IMR-90 (cell line): ENCODE measurements at regions not wholly inside any gene's neighbourhood (a gene's known extent, or its start where the extent isn't known, plus 50 kb on each side); places are given as distances from the start of the nearest gene placed in this dataset.

Source experiments
- ATAC-seq: fragments of 200-7000 bp; cut with Tn5 transposase; 2 replicates; pipeline ENCODE4 v1.9.1; 2020; ENCODE audit warnings: low read depth, mild to moderate bottlenecking, moderate library complexity
- BruUV-seq: library from RNA; stranded (reverse); fragments of 400-500 nt; replicated peaks from 2 replicates; lab custom pipeline; 2021; lab: Mats Ljungman, UMichigan
- CTCF ChIA-PET: fragments of 300-600 bp; formaldehyde crosslinking; extraction: SDS; loops from one replicate; lab custom pipeline; 2021; ENCODE audit warnings: antibody characterized with exemption; lab: Yijun Ruan, JAX
- POLR2A ChIA-PET: fragments of 300-600 bp; sonication (Branson Sonifier 250); formaldehyde crosslinking; loops from one replicate; lab custom pipeline; 2022; ENCODE audit warnings: antibody characterized with exemption; ENCODE audit not compliant: unreplicated experiment; lab: Charles Lee
- DNase-seq: peaks from one replicate; pipeline ENCODE4 v3.0.0; 2013
- H2AFZ ChIP-seq: replicated peaks from 2 replicates; pipeline ENCODE3; 2013; ENCODE audit warnings: low read length, mild to moderate bottlenecking; ENCODE audit not compliant: poor library complexity
- H2AK5ac ChIP-seq: 2 replicates; pipeline ENCODE4 v1.6.1; 2013; ENCODE audit warnings: low read depth, low read length, inconsistent platforms
- H2AK9ac ChIP-seq: replicated peaks from 2 replicates; pipeline ENCODE3; 2013; ENCODE audit warnings: mild to moderate bottlenecking, low read depth, low read length, moderate library complexity; ENCODE audit not compliant: poor library complexity
- H2BK120ac ChIP-seq: 2 replicates; pipeline ENCODE4 v1.6.1; 2013; ENCODE audit warnings: low read depth, low read length, inconsistent platforms
- H2BK15ac ChIP-seq: 3 replicates; pipeline ENCODE4 v1.6.1; 2013; ENCODE audit warnings: low read depth, low read length, inconsistent platforms
- H2BK20ac ChIP-seq: 2 replicates; pipeline ENCODE4 v1.6.1; 2013; ENCODE audit warnings: low read depth, mild to moderate bottlenecking, inconsistent platforms, low read length, moderate library complexity
- H2BK5ac ChIP-seq: 2 replicates; pipeline ENCODE4 v1.6.1; 2013; ENCODE audit warnings: mild to moderate bottlenecking, low read depth, low read length, inconsistent platforms; ENCODE audit not compliant: poor library complexity, severe bottlenecking
- H3K14ac ChIP-seq: replicated peaks from 2 replicates; pipeline ENCODE4 v1.6.1; 2013; ENCODE audit warnings: low read depth, low read length, inconsistent platforms
- H3K18ac ChIP-seq: 2 replicates; pipeline ENCODE4 v1.6.1; 2013; ENCODE audit warnings: low read depth, low read length, control low read depth
- H3K23ac ChIP-seq: 2 replicates; pipeline ENCODE4 v1.6.1; 2013; ENCODE audit warnings: low read depth, low read length, inconsistent platforms
- H3K27ac ChIP-seq: 2 replicates; pipeline ENCODE4 v1.5.1; 2013; ENCODE audit warnings: mild to moderate bottlenecking, control low read depth, low read length; ENCODE audit not compliant: insufficient read depth
- H3K27me3 ChIP-seq: 2 replicates; pipeline ENCODE4 v1.6.1; 2013; ENCODE audit warnings: low read length; ENCODE audit not compliant: control insufficient read depth, insufficient read depth
- H3K36me3 ChIP-seq: 2 replicates; pipeline ENCODE4 v1.6.1; 2013; ENCODE audit warnings: low read length, mixed read lengths; ENCODE audit not compliant: control insufficient read depth, insufficient read depth
- H3K4ac ChIP-seq: 2 replicates; pipeline ENCODE4 v1.6.1; 2013; ENCODE audit warnings: low read depth, low read length, inconsistent platforms
- H3K4me1 ChIP-seq: 2 replicates; pipeline ENCODE4 v1.6.1; 2013; ENCODE audit warnings: low read length, mixed read lengths; ENCODE audit not compliant: control insufficient read depth, insufficient read depth
- H3K4me2 ChIP-seq: 2 replicates; pipeline ENCODE4 v1.6.1; 2013; ENCODE audit warnings: low read depth, mild to moderate bottlenecking, control low read depth, low read length, moderate library complexity
- H3K4me3 ChIP-seq: 2 replicates; pipeline ENCODE4 v1.5.1; 2013; ENCODE audit warnings: low read depth, mild to moderate bottlenecking, control low read depth, low read length, moderate library complexity; ENCODE audit not compliant: insufficient read depth
- H3K56ac ChIP-seq: 2 replicates; pipeline ENCODE4 v1.6.1; 2013; ENCODE audit warnings: low read length, inconsistent platforms; ENCODE audit not compliant: insufficient read depth; ENCODE audit errors: extremely low read depth
- H3K79me1 ChIP-seq, 2 experiments: 2 replicates each; pipeline ENCODE4 v1.6.1; 2013; ENCODE audit warnings: low read length in 2 of 2, inconsistent platforms in 1 of 2, low read depth in 1 of 2
- H3K9ac ChIP-seq: 2 replicates; pipeline ENCODE4 v1.6.1; 2013; ENCODE audit warnings: low read depth, low read length, control low read depth
- H3K9me1 ChIP-seq: 2 replicates; pipeline ENCODE4 v1.6.1; 2013; ENCODE audit warnings: low read length, inconsistent platforms; ENCODE audit not compliant: insufficient read depth
- H3K9me3 ChIP-seq: 2 replicates; pipeline ENCODE4 v1.6.1; 2013; ENCODE audit warnings: low read length; ENCODE audit not compliant: control insufficient read depth, insufficient read depth
- H4K20me1 ChIP-seq: 2 replicates; pipeline ENCODE4 v1.6.1; 2013; ENCODE audit warnings: low read length, inconsistent platforms; ENCODE audit not compliant: insufficient read depth
- H4K5ac ChIP-seq: 2 replicates; pipeline ENCODE4 v1.6.1; 2013; ENCODE audit warnings: mild to moderate bottlenecking, low read depth, low read length, control low read depth
- H4K8ac ChIP-seq, 2 experiments: 2 replicates each; pipeline ENCODE4 v1.6.1; 2013; ENCODE audit warnings: low read depth in 2 of 2, low read length in 2 of 2, control low read depth in 1 of 2, inconsistent platforms in 1 of 2
- H4K91ac ChIP-seq: 2 replicates; pipeline ENCODE4 v1.6.1; 2013; ENCODE audit warnings: low read depth, low read length, inconsistent platforms; ENCODE audit not compliant: insufficient read depth
- BHLHE40 ChIP-seq: fragments of 150-350 bp; IDR thresholded peaks from 2 replicates; pipeline ENCODE4 v1.6.1; 2016; ENCODE audit warnings: mild to moderate bottlenecking, low read depth, low read length
- CEBPB ChIP-seq: IDR thresholded peaks from 2 replicates; pipeline ENCODE4 v1.6.1; 2012; ENCODE audit warnings: low read depth, low read length, improper control_type of control experiment
- CHD1 ChIP-seq: IDR thresholded peaks from 2 replicates; pipeline ENCODE4 v1.6.1; 2012; ENCODE audit warnings: low read depth, low read length, improper control_type of control experiment
- CTCF ChIP-seq: conservative IDR thresholded peaks from 2 replicates; pipeline ENCODE4 v1.5.1; 2012; ENCODE audit warnings: mild to moderate bottlenecking, low read depth, low read length, improper control_type of control experiment
- ELK1 ChIP-seq: fragments of 150-350 bp; IDR thresholded peaks from 2 replicates; pipeline ENCODE4 v1.6.1; 2016; ENCODE audit warnings: low read depth, mild to moderate bottlenecking, low read length, moderate library complexity, borderline replicate concordance
- FOS ChIP-seq: fragments of 150-350 bp; IDR thresholded peaks from 2 replicates; pipeline ENCODE4 v1.6.1; 2016; ENCODE audit warnings: low read depth, low read length
- MAFK ChIP-seq: IDR thresholded peaks from 2 replicates; pipeline ENCODE4 v1.6.1; 2012; ENCODE audit warnings: low read depth, low read length, improper control_type of control experiment
- MAZ ChIP-seq: IDR thresholded peaks from 2 replicates; pipeline ENCODE4 v1.6.1; 2012; ENCODE audit warnings: low read depth, mild to moderate bottlenecking, low read length, improper control_type of control experiment, moderate library complexity, borderline replicate concordance
- MXI1 ChIP-seq: IDR thresholded peaks from 2 replicates; pipeline ENCODE4 v1.6.1; 2012; ENCODE audit warnings: low read depth, mild to moderate bottlenecking, low read length, moderate library complexity, borderline replicate concordance
- NFE2L2 ChIP-seq: fragments of 150-350 bp; IDR thresholded peaks from 2 replicates; pipeline ENCODE4 v1.6.1; 2016; ENCODE audit warnings: low read depth, mild to moderate bottlenecking, low read length
- POLR2A ChIP-seq: IDR thresholded peaks from 2 replicates; pipeline ENCODE4 v1.6.1; 2012; ENCODE audit warnings: mild to moderate bottlenecking, low read depth, low read length
- RAD21 ChIP-seq: IDR thresholded peaks from 2 replicates; pipeline ENCODE4 v1.6.1; 2012; ENCODE audit warnings: low read length, improper control_type of control experiment
- RCOR1 ChIP-seq: IDR thresholded peaks from 2 replicates; pipeline ENCODE4 v1.6.1; 2012; ENCODE audit warnings: mild to moderate bottlenecking, low read length, improper control_type of control experiment; ENCODE audit not compliant: insufficient replicate concordance
- RFX5 ChIP-seq: IDR thresholded peaks from 2 replicates; pipeline ENCODE4 v1.8.0; 2012; ENCODE audit warnings: low read depth, mild to moderate bottlenecking, low read length, moderate library complexity
- SMC3 ChIP-seq: fragments of 150-350 bp; IDR thresholded peaks from 2 replicates; pipeline ENCODE4 v1.6.1; 2016; ENCODE audit warnings: low read depth, mild to moderate bottlenecking, antibody characterized with exemption, low read length, moderate library complexity
- USF2 ChIP-seq: fragments of 150-350 bp; IDR thresholded peaks from 2 replicates; pipeline ENCODE4 v1.6.1; 2017; ENCODE audit warnings: mild to moderate bottlenecking, antibody characterized with exemption, low read length, low read depth
- WGBS, 2 experiments: methylation state at CpG; one replicate each; pipeline versions ENCODE4 v1.1.5 to v1.1.7; 2013; ENCODE audit warnings: missing lambda C conversion rate in 2 of 2; ENCODE audit not compliant: insufficient read length in 1 of 2; ENCODE audit errors: extremely low coverage in 2 of 2; 5-methylcytosine and 5-hydroxymethylcytosine counted together
- dilution Hi-C: fragments of 300-500 bp; cut with HindIII; formaldehyde crosslinking; loops from one replicate; pipeline ENCODE4 v1.14.3; 2018; ENCODE audit warnings: low sequenced_read_pairs; ENCODE audit not compliant: unreplicated experiment
- in situ Hi-C: fragments of 300-500 bp; cut with MboI; formaldehyde crosslinking; loops from 3 replicates; pipeline ENCODE4 v1.14.3; 2019; ENCODE audit warnings: low sequenced_read_pairs, inconsistent platforms, mixed read lengths
- intact Hi-C: fragments of 100-400 bp; cut with micrococcal nuclease; formaldehyde crosslinking; loops from 2 replicates; pipeline ENCODE4 v1.10.0; 2022

- dilution Hi-C loops = no loop called here
- H2BK120ac ChIP-seq = no peak overlapping the region
- no peak overlapping the region for H3K9ac ChIP-seq
- no peak overlapping the region for H3K4me3 ChIP-seq
- H3K36me3 ChIP-seq = no peaks in the 10 kb centered on the region
- H3K9me1 ChIP-seq = peaks cover 17% of the 10 kb centered on the region
- peak overlapping the region; percentile 34 for H2BK5ac ChIP-seq
- H4K8ac ChIP-seq = no peak overlapping the region
- H3K56ac ChIP-seq = no peak overlapping the region
- ATAC-seq (no peak), DNase-seq (no peak)
- H4K5ac ChIP-seq = peak overlapping the region; percentile 39; the same call in 1 of the 2 replicates
- no peak overlapping the region for H2AFZ ChIP-seq
- H3K23ac ChIP-seq = no peak overlapping the region
- CTCF ChIA-PET = no interaction called here
- H3K18ac ChIP-seq = peak overlapping the region; percentile 54; the same call in 1 of the 2 replicates
- POLR2A ChIA-PET = interaction anchor here (0.6 kb wide), 1 partner anchor 588 kb away, joined by 3 read pairs; no protein-coding TSS in a partner anchor
- H3K27ac ChIP-seq = no peak overlapping the region
- H3K79me1 ChIP-seq = no peaks in the 10 kb centered on the region; a peak in 1 of 4 replicates
- peak overlapping the region; percentile 69; the same call in 1 of the 2 replicates for H3K14ac ChIP-seq
- WGBS, 2 experiments = no CpG with 5 or more reads among the region's 2 CpGs
- no peaks in the 10 kb centered on the region for H3K9me3 ChIP-seq
- no peaks in the 10 kb centered on the region for H3K27me3 ChIP-seq
- no peak overlapping the region for H2BK20ac ChIP-seq
- H2AK5ac ChIP-seq = peak overlapping the region; percentile 88; the same call in 1 of the 2 replicates
- in situ Hi-C loops = no loop called here
- no peaks in the 10 kb centered on the region for H4K20me1 ChIP-seq
- no peak overlapping the region for H4K91ac ChIP-seq
- no TSS peak for BruUV-seq
- H2AK9ac ChIP-seq = no peak overlapping the region
- intact Hi-C loops = no loop called here
- no peak overlapping the region for H3K4me2 ChIP-seq
- H3K4me1 ChIP-seq = peaks cover 8% of the 10 kb centered on the region; the same call in 1 of the 2 replicates
- 0 out of 2 replicates have a peak overlapping the region, but pooled peaks have one; percentile 22 for H3K4ac ChIP-seq
- TF ChIP-seq BHLHE40 (no peak), MAFK (no peak), CEBPB (no peak), FOS (no peak), SMC3 (no peak), NFE2L2 (no peak), MXI1 (no peak), RCOR1 (no peak), USF2 (no peak), ELK1 (no peak), RAD21 (no peak), RFX5 (no peak), MAZ (no peak), POLR2A (no peak), CTCF (no peak), CHD1 (no peak)
- H2BK15ac ChIP-seq = peak overlapping the region; percentile 84; the same call in 2 of the 3 replicates
Measured at GRCh38 chr2:196244516-196244915, 73.1 kb upstream of the STK17B start.
